GM12873 (cell line): ENCODE measurements at regions not wholly inside any gene's neighbourhood (a gene's known extent, or its start where the extent isn't known, plus 50 kb on each side); places are given as distances from the start of the nearest gene placed in this dataset.
A peak's percentile ranks its signal among the peaks of the same experiment; 100 is the strongest.

Experiments used
- CTCF ChIP-seq: IDR thresholded peaks from 2 replicates; pipeline ENCODE4 v1.5.1; 2012; ENCODE audit warnings: low read depth, mild to moderate bottlenecking, moderate library complexity, low read length, control low read depth; ENCODE audit not compliant: insufficient read depth; ENCODE audit errors: missing control alignments

- no peak for TF ChIP-seq CTCF
Observed at GRCh38 chr16:27640277-27640600, 90.3 kb downstream of the KATNIP start.

- no peak for TF ChIP-seq CTCF
Observed at GRCh38 chr16:27641260-27641659, 91.3 kb downstream of the KATNIP start.

- TF ChIP-seq CTCF: peak; percentile 33
Observed at GRCh38 chr16:27642756-27643155, 92.8 kb downstream of the KATNIP start.

- no peak for TF ChIP-seq CTCF
Observed at GRCh38 chr16:27644165-27644564, 94.2 kb downstream of the KATNIP start.

GRCh38 chr16:27645396-27645795, 95.5 kb downstream of the KATNIP start:
- no peak for TF ChIP-seq CTCF

GRCh38 chr16:27646806-27647205, 96.9 kb downstream of the KATNIP start:
- no peak for TF ChIP-seq CTCF

- no peak for TF ChIP-seq CTCF
Observed at GRCh38 chr16:27649021-27649420, 99.1 kb downstream of the KATNIP start.
